Ecto neural progenitor cell (in vitro differentiated cells): ENCODE measurements at regions not wholly inside any gene's neighbourhood (a gene's known extent, or its start where the extent isn't known, plus 50 kb on each side); places are given as distances from the start of the nearest gene placed in this dataset.

Experiments used
- DNase-seq: peaks from one replicate; pipeline ENCODE4 v3.0.0-alpha.2; 2018; ENCODE audit warnings: low spot score

DNA sequence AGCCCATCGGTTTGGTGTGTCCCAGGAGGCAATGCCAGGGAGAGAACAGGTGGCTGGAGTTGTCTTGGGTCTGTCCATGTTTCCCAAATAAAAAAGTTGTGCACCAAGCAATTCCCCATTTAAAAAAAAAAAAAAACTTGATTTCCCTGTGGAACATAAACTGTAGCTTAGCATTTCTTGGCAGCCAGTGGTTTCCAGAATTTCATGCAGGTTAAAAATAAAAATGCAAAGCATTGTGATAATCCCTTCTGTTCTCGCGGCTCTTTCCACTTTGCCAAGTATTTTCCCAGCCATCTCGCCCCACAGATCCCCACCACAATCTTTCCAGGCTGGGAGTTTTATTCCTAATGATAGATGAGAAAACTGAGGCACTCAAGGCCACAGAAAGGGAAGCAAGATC, 51.4 kb upstream of the MSX1 start:
- DNase-seq: no peak

DNA sequence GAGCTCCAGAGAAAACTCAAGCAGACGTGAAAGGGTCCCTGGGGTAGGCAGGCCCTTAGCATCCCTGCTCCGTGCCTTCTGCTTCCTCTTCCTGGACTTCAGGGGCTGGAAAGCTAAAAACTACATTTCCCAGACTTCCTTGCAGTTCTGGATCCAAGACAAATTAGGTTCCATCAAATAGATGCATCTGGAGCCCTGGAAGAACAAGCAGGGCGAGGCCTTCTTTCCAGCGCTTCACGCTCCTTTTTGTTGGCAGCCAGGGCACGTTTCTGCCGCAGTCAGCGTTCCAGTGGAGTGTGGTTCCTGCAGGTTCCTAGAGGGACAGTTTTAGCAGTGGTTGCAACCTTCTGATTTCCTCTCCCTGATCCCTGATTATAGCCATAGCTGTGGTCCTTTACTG, 53.6 kb upstream of the MSX1 start:
- no peak for DNase-seq

DNA sequence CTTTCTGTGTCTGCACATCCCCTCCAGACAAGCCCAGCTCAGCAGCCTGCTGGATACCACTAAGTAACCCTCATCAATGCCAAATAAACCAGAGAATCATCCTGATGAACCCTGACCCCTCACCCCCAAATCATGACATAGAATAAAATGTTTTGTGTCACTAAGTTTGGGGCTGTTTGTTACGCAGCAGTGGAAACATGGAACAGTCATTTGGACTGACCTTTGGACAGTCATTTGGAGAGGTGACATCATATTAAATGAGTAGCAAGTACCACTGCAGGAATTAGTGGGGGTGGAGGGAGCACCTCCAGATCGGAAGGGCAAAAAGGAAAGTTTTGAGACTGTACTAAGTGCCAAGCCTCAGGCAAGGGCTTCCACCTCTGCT, 55.6 kb upstream of the MSX1 start:
- no peak for DNase-seq

DNA sequence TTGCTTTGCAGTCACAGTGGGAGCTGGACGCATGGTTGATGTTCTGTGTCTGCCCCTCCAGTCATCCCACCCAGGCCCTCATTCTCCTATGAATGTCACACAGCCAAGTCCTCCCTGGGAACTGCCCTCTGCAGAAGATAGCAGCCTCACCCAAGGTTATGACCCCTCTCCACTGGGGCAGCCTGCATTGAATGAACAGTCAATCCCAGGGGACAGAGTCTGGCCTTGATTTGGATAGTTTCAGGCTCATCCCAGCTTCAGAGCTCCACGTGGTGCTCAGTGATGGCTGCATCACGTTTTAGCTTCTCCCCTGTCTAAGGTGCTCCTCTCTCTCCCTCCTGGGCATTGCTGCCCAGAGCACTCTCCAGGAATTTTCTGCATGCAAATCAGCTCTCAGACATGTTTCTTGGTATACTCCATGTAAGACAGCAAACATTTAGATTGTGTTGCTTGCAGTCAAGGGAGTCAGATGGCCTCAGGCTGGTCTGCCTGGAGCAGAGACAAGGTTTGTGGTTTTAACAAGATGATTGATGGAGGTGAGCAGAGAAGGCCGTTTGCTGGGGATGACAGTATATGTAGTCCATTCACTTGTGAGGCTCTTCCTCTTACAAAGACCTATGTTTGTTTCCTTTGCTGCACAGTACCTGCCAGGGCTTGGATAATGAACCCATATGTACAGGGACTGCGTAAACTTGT, 56.1 kb upstream of the MSX1 start:
- DNase-seq: no peak

DNA sequence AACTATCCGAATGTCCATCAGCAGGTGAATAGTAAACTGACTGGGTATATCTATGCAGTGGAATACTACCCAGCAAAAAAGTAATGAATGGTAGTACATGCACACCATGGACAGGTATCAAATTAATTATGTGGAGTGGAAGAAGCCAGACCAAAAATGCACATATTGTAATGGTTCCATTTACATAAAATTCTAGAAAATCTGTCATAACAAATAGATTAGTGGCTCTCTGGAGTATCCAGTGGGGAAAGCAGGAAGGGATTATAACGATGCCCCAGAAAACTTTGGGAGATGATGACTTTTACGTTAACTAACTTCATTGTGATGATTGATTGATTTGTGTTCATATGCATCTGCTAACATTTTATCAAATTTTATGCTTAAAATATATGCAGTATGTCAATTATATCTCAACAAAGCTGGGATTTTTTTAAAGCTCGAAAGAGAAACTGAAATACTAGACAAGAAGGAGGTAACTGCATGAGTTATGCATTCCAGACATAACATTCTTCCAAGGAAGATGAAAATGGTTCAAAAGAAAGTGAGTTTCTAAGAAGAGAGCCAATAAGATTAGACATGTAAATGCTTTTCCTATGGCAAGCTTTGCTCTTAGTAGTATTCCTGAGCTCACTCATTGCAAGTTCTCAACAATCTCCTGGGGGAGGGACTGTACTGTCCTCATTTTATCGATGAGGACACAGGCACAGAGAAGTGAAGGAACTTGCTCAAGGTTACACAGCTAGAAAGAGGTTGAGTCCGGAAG, 58.6 kb upstream of the MSX1 start:
- DNase-seq: no peak

DNA sequence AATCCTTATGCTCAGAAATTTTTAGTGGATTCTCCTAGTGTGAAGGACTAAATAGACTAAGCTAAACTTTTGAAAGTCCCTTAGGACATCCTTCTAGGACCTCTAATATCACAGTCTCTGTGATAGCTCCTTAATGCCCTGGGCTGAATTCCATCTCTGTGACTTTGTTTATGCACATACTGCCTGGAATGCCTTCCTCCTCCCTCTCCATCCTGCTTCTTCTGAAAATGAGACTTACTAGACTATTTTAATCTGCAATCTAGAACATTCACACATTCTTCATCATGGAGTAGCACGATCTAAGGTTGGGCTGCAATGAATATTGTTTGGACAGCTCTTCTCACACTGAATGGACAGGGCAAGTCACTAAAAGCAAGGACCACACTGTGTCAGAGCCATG, 65.0 kb upstream of the MSX1 start:
- no peak for DNase-seq

DNA sequence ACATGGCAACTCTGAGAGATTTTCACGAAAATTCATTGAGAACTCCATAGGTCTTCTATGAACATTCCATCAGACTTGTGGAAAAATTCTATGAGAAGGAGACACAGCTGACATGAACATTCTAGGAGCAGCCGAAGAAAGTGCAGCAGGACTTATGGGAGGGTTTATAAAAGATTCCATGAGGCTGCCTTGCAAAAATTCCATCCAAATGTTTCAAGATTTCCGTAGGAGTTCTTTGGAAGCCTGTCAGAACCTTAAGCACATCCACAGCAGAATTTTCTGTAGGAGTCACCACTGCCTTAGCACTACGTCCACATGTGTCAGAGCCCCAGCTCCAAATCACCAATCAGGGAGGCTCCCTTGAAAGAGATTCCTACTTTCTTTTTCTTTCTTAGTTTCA, 67.0 kb upstream of the MSX1 start:
- no peak for DNase-seq

DNA sequence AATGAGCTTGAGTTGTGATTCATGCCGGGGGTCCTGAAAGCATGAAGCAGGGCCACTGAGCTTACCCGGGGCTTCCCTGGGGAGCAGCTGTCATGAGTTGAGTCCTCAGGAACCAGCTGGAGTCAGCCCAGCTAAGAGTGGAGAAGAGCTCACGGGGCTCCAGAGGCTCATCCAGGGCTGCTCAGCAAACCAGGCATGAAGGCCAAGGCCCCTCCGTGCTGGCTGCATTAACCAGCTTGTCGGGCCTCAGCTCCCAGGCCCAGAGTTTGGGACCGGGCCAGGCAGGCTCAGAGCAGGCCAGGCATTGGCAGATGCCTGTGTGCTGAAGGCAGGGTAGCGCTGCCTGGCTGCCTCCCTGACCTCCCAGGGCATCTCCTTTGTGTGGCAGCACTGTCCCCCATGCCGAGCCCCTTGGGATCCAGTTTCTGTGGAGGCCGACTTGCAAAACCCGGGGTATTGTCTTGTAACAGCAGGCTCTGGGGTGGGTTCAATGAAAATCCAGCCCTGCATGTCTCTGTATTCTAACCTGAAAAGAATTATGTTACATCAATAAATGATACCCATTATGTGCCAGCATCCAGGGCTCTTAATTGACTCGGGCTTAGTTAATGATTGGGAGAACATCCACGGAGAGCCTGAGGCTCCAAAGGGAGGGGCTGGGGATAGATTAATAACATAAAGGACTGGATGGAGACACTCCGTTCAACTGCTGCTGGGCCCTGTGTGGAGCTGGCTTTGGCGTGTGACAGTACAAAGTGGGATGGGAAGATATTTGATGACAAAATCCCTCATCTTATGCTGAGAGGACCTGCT, 68.0 kb upstream of the MSX1 start:
- DNase-seq: peak; percentile 56

DNA sequence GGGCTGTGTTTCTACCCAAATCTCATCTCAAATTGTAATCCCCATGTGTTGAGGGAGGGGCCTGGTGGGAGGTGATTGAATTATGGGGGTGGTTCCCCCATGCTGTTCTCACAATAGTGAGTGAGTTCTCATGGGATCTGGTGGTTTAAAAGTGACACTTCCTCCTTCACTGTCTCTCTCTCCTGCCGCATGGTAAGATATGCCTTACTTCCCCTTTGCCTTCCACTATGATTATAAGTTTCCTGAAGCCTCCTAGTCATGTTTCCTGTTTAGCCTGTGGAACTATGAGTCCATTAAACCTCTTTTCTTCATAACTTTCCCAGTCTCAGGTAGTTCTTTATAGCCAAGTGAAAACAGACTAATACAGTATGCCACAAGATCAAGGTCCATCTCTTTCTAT, 70.0 kb upstream of the MSX1 start:
- DNase-seq: no peak

DNA sequence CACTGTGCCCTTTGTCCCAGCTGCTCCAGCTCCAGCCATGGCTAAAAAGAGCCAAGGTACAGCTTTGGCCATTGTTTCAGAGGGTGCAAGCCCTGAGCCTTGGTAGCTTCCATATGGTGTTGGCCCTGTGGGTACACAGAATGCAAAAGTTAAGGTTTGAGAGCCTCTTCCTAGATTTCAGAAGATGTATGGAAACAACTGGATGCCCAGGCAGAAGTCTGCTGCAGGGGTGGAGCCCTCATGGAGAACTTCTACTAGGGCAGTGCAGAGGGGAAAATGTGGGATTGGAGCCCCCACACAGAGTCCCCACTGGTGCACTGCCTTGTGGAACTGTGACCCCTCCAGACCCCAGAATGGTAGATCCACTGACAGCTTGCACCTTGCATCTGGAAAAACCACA, 70.9 kb upstream of the MSX1 start:
- DNase-seq: no peak

DNA sequence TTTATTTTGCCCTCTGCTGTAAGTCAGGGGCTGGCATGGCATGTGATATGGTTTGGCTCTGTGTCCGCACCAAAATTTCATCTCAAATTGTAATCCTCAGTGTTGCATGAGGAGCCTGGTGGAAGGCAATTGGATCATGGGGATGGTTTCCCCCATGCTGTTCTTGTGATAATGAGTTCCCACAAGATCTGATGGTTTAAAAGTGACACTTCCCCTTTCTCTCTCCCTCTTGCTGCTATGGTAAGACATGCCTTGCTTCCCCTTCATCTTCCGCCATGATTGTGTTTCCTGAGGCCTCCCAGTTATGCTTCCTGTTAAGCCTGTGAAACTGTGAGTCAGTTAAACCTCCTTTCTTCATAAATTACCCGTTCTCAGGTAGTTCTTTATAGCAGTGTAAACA, 72.0 kb upstream of the MSX1 start:
- DNase-seq: no peak

DNA sequence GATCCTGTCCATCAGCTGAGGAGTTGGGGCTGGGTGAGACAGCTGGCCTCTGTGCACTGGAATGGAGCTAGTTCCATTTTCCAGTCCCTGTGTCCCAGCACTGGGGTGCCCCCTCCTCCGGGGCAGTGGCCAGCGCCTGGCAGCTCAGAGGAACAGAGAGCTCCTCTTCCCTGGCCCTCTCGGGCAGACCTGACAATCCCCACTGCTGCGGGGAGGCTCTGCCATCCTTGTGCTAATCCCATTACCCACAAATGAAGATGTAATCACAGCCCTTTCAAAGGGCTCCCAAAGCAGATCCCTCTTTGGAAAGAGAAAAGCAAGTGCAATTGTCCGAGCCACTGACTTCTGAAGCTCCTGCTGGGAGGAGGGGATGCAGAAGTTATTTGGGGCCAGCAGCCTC, 75.1 kb upstream of the MSX1 start:
- peak; percentile 72 for DNase-seq

DNA sequence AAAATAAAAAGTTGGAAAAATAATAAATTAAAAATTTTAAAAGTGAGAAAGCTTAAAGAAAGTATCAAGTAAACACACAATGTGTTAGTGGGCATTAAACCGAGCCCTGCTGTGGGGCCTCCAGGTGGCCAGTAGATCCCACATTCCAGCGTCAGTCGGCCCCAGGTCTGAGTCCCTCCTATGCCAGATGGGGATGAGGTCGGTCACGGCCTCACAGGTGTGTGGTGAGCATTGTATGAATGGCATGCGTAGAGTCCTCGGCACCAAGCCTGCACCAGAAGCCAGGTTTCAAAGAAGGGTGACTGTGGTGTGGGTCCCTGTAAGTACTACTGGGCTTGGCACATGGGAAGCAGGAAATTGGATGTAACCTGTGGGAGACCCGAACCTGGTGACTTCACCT, 75.6 kb upstream of the MSX1 start:
- DNase-seq: no peak

DNA sequence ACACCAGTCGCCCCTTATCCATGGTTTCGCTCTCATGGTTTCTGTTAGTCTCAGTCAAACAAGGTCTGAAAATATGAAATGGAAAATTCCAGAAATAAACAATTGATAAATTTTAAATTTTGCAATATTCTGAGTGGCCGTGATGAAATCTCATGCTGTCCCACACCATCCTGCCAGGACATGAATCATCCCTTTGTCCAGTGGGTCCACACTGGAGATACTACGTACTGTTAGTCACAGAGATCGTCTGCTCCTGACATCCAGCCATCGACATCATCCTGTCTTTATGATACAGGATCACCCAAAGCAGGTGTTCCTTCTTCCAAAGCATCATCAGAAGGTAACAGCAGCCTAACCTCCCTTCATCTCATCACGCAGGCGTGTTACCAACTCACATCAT, 76.5 kb upstream of the MSX1 start:
- no peak for DNase-seq

DNA sequence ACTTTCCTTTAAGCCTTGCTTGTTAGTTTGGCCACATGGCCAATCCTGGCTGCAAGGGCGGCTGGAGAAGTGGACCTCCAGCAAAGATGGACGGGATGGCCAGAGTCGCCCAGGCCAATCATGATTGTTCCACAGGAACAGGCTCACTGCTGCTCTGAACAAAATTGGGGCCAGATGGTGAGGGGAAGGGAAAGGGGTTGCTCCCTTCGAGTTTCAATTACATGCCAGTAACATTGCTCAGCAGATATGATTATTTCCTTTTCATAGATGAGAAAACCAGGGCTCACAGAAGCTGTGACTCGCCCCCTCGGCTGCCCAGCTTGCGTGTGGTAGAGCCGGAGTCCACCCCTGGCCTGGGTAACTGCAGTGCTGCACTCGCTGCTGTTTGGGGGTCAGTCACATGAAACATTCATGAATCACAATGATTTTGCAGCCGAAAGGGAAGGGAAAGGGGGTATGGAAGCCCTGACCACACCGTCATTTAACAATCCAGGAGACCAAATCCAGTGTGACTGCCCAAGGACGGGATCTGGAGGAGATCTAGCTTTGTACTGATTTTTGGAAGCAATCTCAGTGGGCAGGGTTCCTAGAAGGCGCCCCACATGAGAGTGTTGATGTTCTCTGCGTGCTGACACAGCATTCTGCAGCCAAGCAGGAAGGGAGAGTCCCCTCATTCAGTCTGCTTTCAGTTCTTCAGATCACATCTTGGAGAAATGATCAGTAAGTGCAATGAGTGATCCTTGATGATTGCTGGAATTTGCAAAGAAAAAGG, 77.3 kb upstream of the MSX1 start:
- DNase-seq: no peak

DNA sequence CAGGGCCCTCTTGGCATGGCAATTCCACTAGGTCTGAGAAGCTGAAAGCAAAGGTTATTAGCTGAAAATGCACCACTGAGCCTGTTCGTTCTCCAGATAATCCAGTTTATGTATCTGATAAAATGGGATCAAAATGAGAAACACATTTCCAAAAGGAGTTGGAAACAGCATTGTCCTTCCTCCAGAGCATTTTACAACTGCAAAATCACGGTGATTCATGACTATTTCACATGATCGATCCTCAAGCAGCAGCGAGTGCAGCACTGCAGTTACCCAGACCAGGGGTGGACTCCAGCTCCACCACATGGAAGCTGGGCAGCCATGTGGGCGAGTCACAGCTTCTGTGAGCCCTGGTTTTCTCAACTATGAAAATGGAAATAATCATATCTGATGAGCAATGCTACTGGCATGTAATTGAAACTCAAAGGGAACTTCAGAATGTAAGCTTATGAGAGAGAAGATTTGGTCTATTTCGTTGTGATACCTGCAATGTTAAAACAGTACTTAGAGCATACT, 78.7 kb upstream of the MSX1 start:
- DNase-seq: no peak

DNA sequence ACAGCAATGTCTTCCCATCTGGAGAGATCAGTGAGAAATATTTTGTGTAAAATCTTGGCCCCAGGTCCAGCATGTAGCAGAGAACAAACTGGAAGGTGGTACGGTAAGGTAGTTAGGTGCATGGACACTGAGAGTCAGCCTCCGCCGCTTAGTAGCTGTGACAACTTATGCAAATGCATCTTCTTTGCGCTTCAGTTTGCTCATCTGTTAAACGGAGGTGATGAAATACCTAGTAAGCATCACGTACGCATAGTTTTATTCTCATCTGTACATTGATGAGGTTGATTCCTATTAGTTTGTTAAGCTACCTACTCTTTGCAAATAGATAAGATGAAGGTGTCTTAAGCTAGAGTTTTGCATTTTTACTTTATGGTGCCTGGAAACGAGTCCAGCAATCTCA, 80.0 kb upstream of the MSX1 start:
- no peak for DNase-seq

DNA sequence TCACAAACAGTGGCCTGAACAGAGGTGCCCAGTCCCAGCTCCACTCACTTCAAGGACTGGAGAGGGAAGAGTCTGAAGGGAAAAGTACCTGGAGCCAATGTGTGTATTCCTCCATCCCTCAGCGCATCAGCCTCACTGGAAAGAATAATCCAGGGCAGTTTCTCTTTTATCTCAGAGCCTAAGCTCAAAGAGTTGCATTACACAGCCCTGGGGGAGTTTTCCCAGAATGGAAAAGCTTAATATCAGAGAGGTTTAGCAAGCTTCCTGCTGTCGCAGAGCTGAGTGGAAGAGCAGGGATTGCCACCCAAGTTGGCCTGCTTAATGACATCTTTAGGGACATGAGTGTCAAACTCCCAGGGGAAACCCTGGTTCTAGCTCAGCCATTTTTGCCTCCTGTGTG, 80.4 kb upstream of the MSX1 start:
- DNase-seq: no peak

DNA sequence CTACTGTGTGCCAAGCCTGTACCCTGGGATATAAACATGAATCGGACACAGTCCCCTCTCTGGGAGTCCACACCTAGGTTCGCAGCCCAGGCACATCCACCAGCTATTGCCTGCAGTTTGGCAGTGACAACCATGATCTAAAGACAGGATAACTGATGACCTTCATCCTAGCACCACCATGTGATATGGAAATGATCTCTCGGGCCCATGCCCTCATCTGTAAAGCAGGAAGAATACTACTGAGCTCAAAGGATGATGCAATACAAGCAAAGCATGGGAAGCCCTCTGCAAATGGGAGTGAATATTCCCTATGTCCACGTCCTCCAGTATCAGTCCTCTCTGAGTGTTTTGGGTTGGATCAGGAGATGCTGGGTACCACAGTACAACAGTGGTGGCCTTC, 80.9 kb upstream of the MSX1 start:
- DNase-seq: no peak

DNA sequence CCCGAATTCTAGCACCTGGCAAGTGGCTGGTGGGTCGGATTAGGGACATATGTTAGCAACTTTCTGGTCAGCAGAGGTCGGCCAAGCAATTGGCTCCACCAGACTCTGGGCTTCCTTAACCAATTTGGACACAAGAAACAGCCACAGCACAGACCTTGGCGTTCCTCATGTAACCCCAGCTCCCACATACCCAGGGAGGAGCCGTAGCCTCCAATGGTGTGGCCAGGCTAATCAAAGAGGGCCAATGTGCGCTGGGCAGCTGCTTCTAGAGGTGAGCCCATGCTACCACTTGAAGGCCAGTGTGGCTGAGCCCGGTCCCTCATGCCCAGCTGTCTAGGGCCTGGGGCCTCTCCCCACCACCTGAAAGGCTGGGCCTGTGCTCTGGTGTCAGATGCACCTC, 82.5 kb upstream of the MSX1 start:
- DNase-seq: no peak

DNA sequence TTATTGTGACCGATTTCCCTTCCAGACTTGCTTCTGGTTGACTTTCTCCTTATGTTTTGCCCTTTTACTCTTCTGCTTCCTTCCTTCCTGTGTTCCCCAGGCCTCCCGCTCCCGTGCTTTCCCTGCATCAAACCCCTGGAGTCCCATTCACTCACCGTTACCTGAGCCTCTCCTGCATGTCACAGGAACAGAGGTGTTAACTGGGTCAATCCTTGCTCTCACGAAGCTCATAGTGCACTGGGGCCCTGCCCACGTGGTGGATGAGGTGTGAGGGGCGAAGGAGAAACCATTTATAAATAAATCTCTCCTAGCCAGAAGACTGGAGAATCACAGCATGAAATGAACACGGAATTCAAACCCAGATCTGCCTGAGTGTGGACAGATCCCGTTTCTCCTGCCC, 83.1 kb upstream of the MSX1 start:
- DNase-seq: no peak

DNA sequence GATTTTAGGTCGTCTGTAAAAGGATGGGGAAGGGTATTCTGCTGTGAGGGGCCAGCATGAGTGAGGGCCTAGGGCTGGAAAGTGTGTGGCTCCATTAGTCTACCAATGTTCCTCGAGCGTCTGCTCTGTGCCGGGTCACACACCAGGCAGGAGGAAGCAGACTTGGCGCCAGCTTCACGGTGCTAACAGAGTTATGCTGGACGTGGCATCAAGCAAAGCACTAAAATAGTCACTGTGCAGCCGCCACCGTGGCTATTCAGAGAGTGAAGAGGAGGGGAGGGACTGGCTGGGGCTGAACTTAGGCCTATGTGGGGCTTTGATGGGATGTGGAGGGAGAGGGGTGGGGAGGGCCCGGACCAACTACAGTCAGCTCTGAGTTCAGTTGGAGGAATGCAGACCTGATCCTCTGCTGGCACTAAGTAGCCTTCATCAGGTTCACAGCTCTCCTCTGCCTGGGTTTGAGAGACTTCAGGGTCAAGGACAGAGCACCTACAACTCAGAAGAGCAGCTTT, 83.9 kb upstream of the MSX1 start:
- no peak for DNase-seq
